ENCODE measurements at regions not wholly inside any gene's neighbourhood (a gene's known extent, or its start where the extent isn't known, plus 50 kb on each side); places are given as distances from the start of the nearest gene placed in this dataset.
"Not testable (repeated sequence)": the region's sequence is repeated elsewhere in the genome, so short reads cannot be mapped to it uniquely, and the experiment has no call there.

DNA sequence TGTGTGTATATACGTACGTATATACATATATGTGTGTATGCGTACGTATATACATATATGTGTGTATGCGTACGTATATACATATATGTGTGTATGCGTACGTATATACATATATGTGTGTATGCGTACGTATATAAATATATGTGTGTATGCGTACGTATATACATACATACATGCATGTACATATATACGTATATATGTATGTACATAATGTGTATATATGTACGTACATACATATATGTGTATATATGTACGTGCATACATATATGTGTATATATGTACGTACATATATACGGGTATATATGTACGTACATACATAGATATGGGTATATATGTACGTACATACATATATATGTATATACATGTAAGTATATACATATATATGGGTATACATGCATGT lies 332.1 kb downstream of the CRPPA start:
- no peak for DNase-seq (ENCODE audit: low spot score)

- no peak for DNase-seq (ENCODE audit: low spot score)
Observed at GRCh38 chr7:16086743-16087142, 334.6 kb downstream of the CRPPA start.

GRCh38 chr7:16085780-16086179 lies 335.6 kb downstream of the CRPPA start:
- not testable (repeated sequence) for DNase-seq (ENCODE audit: low spot score)

DNA sequence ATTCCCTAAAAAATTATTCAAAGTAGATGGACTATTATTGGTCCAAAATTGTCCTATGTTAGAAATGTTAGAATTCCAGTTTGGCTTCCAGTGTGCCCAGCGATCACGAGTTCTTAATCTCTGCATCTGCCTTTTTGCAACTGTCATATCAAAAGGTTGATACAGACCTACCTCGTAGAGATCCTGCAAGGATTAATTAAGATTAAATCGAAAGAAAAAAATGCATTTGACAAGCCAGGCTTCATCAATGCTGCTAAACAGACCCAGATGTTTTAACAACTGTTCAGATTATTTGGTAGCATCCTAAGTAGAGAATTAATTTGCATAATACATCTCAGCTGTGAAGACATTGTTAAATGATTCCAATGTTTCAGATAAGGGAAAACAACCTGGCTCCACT lies 336.5 kb downstream of the CRPPA start:
- DNase-seq (ENCODE audit: low spot score): no peak

GRCh38 chr7:16084370-16084769 lies 337.0 kb downstream of the CRPPA start:
- DNase-seq (ENCODE audit: low spot score): no peak

DNA sequence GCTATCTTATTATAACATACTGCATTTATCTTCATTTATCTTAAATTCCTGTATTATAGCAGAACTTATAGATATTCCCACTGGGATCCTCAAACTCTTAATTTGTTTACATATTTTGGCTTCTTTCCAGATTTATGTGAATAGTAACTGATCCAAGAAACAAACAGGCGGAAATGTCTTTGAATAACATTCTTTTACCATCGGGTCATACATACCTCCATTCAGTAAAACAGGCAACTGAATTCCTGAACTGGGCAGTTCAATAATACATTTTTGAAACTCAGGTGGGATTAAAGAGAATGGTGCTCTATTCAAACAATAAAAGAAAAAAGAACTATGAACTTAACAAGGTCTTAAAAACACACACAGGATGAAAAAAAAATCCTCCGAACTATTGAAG lies 337.4 kb downstream of the CRPPA start:
- DNase-seq (ENCODE audit: low spot score): peak; percentile 35

GRCh38 chr7:16080131-16080530 lies 341.2 kb downstream of the CRPPA start:
- DNase-seq (ENCODE audit: low spot score): peak; percentile 31

DNA sequence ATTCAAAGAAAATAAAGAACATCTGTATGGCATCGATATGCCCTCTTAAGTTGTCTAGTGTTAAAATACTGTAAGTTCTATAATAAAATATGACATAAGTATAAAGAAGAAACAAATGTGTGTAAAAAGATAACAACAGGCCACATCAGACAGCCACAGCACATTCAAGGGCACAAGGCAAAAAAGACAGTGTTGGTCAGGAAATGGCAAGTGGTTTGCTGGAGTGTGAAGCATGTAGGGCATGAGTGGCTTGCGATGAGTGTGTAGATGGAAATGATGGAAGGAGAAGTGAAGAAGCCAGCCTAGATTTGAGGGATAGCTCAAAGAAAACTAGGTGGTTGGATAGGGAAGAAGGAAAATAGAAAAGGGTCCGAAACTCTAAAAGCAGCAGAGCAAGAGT lies 341.6 kb downstream of the CRPPA start:
- DNase-seq (ENCODE audit: low spot score): no peak

- DNase-seq (ENCODE audit: low spot score): peak; percentile 27
Observed at GRCh38 chr7:16078076-16078952, 343.0 kb downstream of the CRPPA start.

DNA sequence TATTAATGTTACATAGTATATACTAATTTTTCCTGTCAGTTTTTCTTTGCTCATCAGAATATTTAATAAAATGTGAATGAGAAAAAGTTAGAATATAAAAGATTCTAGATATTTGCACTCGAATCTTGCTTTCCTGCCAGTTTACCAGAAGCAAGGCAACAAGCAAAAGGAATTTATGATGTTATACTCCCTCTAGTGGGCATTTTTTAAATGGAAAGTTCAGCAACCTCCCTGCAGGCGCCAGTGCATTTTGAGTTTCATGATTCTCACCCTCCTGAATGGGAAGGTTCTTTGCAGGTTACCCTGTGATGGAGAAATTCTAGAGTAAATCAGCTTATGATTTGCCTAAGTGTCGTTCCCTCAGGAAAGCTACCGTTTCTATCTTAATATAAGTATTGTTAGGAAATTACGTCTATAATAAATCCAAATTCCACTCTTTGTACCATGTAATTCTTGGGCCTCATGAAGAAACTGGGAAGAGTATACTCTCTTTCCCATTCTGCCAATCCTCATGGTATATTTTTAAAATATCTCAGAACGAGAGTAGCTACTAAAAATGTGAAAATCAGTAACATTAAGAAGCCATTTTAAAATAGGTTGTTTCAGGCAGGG lies 350.0 kb downstream of the CRPPA start:
- DNase-seq (ENCODE audit: low spot score): peak; percentile 57

GRCh38 chr7:16070806-16071205 lies 350.5 kb downstream of the CRPPA start:
- DNase-seq (ENCODE audit: low spot score): no peak

GRCh38 chr7:16069998-16070397 lies 351.3 kb downstream of the CRPPA start:
- no peak for DNase-seq (ENCODE audit: low spot score)

- DNase-seq (ENCODE audit: low spot score): no peak
Observed at GRCh38 chr7:16068183-16068582, 353.2 kb downstream of the CRPPA start.

DNA sequence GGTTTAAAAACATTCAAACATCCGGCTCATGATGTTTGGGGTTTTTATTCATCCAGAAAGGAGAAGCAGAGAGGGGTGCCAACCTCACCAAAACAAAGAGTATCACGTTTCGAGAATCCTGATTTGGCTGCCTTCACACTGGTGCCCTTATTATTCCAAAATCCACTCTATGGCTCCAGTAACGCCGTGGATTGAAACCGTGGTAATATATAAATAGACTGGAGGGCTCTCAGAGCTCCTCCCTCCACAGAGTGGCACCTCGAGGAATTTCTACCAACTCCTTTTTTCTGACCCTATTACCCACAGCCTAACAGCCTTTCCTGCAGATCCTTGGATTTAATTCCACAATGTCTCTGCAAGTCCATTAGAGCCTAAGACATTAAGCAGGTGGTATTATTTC lies 353.6 kb downstream of the CRPPA start:
- DNase-seq (ENCODE audit: low spot score): no peak

DNA sequence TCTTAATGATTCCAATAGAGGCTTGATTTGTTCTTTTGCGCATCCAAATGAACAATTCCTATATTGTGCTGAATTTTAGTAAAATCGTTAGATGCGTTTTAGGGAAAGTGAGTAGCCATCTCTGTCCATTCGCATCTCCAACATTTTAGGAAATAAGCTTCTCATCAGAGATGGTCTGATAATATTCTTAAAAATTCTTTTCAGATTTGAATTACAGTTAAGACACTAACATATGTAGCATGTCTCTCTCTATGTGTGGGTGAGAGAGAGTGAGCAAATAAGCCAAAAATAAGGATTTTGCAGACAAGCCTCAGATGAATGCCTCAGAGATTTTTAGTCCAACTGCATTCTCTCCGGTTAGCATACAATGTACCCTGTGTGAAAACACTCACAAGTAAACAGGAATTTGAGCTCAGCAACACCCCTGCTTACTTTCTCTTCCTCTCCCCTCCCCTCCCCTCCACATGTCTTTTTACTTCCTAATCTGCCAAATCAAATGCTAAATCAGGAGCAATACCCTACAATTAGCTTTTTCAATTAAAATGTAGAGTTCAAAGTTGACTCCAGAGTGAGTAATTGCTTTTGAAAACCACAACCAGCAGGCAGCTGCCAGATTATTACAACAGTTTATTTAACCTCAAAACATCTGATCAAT lies 354.4 kb downstream of the CRPPA start:
- DNase-seq (ENCODE audit: low spot score): peak; percentile 16

- no peak for DNase-seq (ENCODE audit: low spot score)
Observed at GRCh38 chr7:16065939-16066338, 355.4 kb downstream of the CRPPA start.

GRCh38 chr7:16063716-16064675 lies 357.3 kb downstream of the CRPPA start:
- no peak for DNase-seq (ENCODE audit: low spot score)

GRCh38 chr7:16063221-16063620 lies 358.1 kb downstream of the CRPPA start:
- no peak for DNase-seq (ENCODE audit: low spot score)

GRCh38 chr7:16062269-16062668 lies 359.1 kb downstream of the CRPPA start:
- DNase-seq (ENCODE audit: low spot score): peak; percentile 89

DNA sequence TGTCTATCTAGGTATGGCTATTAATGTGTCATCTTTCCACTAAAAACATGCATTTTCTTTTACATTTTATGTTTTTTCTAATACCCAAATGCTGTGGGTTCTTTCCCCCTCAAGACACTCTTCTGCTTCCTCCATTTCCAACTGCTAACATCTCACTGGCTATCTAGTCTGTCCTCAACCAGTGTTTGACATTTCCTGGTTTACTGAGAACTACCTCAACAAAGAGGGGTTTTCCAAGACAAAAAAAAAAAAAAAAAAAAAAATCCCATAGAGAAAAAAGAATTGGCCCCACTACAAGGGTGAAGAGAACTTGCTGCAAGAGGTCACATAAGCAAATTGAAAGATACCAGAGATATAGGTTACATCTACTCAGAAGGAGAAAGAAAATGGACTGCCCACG lies 359.7 kb downstream of the CRPPA start:
- no peak for DNase-seq (ENCODE audit: low spot score)

GRCh38 chr7:16061011-16061410 lies 360.3 kb downstream of the CRPPA start:
- no peak for DNase-seq (ENCODE audit: low spot score)

GRCh38 chr7:16060502-16060901 lies 360.8 kb downstream of the CRPPA start:
- DNase-seq (ENCODE audit: low spot score): peak; percentile 42

Data from COLO829 (cell line).